Activated naive CD4-positive, alpha-beta T cell treated with Interleukin-2 at 50 U/mL for 16 hours (primary cell): ENCODE measurements at regions not wholly inside any gene's neighbourhood (a gene's known extent, or its start where the extent isn't known, plus 50 kb on each side); places are given as distances from the start of the nearest gene placed in this dataset.

Source experiments
- DNase-seq: peaks from one replicate; pipeline ENCODE4 v3.0.0-alpha.2; 2020

GRCh38 chr11:112880495-112880894 lies 80.7 kb upstream of the NCAM1 start:
- DNase-seq, result no peak

GRCh38 chr11:112881461-112881860 lies 79.8 kb upstream of the NCAM1 start:
- DNase-seq, result no peak

GRCh38 chr11:112882494-112883381 lies 78.5 kb upstream of the NCAM1 start:
- DNase-seq, result no peak

- no peak for DNase-seq
Observed at GRCh38 chr11:112884012-112884767, 77.0 kb upstream of the NCAM1 start.

- DNase-seq, result no peak
Observed at GRCh38 chr11:112885744-112886433, 75.3 kb upstream of the NCAM1 start.

GRCh38 chr11:112886434-112887370 lies 74.5 kb upstream of the NCAM1 start:
- no peak for DNase-seq

GRCh38 chr11:112889446-112889845 lies 71.8 kb upstream of the NCAM1 start:
- no peak for DNase-seq

- DNase-seq, result no peak
Observed at GRCh38 chr11:112899235-112900006, 61.8 kb upstream of the NCAM1 start.

- no peak for DNase-seq
Observed at GRCh38 chr11:112901924-112902323, 59.3 kb upstream of the NCAM1 start.

GRCh38 chr11:112902361-112903011 lies 58.7 kb upstream of the NCAM1 start:
- no peak for DNase-seq

- no peak for DNase-seq
Observed at GRCh38 chr11:112903340-112903739, 57.9 kb upstream of the NCAM1 start.

- no peak for DNase-seq
Observed at GRCh38 chr11:112911124-112911523, 50.1 kb upstream of the NCAM1 start.
